Immature natural killer cell (primary cell): ENCODE measurements at regions not wholly inside any gene's neighbourhood (a gene's known extent, or its start where the extent isn't known, plus 50 kb on each side); places are given as distances from the start of the nearest gene placed in this dataset.
"Not testable (repeated sequence)": the region's sequence is repeated elsewhere in the genome, so short reads cannot be mapped to it uniquely, and the experiment has no call there.

Experiments used
- DNase-seq, 3 donors: peaks; one replicate each; pipeline ENCODE4 v3.0.0; 2022; ENCODE audit warnings: mixed read lengths in 1 of 3
- H3K27ac Mint-ChIP-seq, 6 donors: one replicate each; pipeline ENCODE4 v1.8.0; 2020; ENCODE audit warnings: mixed read lengths in 6 of 6, mild to moderate bottlenecking in 5 of 6, inconsistent platforms in 4 of 6, moderate library complexity in 3 of 6
- H3K27me3 Mint-ChIP-seq, 3 donors: one replicate each; pipeline ENCODE4 v1.8.0; 2020 to 2021; ENCODE audit warnings: low read depth in 3 of 3, mild to moderate bottlenecking in 3 of 3, mixed read lengths in 3 of 3, moderate library complexity in 3 of 3, inconsistent platforms in 1 of 3
- H3K36me3 Mint-ChIP-seq, 3 donors: one replicate each; pipeline ENCODE4 v1.8.0; 2020; ENCODE audit warnings: mixed read lengths in 3 of 3, inconsistent platforms in 2 of 3, mild to moderate bottlenecking in 2 of 3
- H3K4me1 Mint-ChIP-seq, 2 donors: one replicate each; pipeline ENCODE4 v1.8.0; 2020; ENCODE audit warnings: inconsistent platforms in 2 of 2, mild to moderate bottlenecking in 2 of 2, mixed read lengths in 2 of 2, moderate library complexity in 1 of 2
- H3K4me3 Mint-ChIP-seq, 5 donors: one replicate each; pipeline ENCODE4 v1.8.0; 2020; ENCODE audit warnings: mild to moderate bottlenecking in 5 of 5, mixed read lengths in 5 of 5, inconsistent platforms in 3 of 5, moderate library complexity in 3 of 5
- H3K9me3 Mint-ChIP-seq, 6 donors: one replicate each; pipeline ENCODE4 v1.8.0; 2020; ENCODE audit warnings: mild to moderate bottlenecking in 6 of 6, mixed read lengths in 6 of 6, inconsistent platforms in 4 of 6, moderate library complexity in 3 of 6

DNA sequence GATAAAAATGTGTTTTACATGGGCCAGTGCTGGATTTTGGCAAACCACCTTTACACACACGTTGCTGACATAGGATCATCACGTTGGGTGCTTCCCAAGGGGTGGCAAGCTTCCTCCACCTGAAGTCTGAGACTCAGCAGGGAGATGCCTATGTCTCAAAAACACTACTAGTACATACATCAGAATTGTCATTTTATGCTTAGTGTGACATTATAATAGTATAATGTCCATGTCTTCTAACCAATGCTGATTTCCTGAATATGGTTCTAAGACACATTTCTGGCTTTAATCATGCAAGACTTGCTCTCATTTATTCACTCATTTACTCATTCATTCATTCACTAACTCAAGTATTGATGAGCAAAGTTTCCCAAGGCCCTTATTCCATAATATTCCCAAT, 322.3 kb downstream of the LNPK start:
- H3K4me1 Mint-ChIP-seq, result no peaks in the 10 kb centered on the region
- peaks cover 1 to 19% (median 2%) of the 10 kb centered on the region in 3 donors for H3K27me3 Mint-ChIP-seq
- H3K36me3 Mint-ChIP-seq, result no peaks in the 10 kb centered on the region
- no peak overlapping the region for H3K27ac Mint-ChIP-seq
- no peak for DNase-seq
- no peaks in the 10 kb centered on the region for H3K9me3 Mint-ChIP-seq
- no peak overlapping the region for H3K4me3 Mint-ChIP-seq

DNA sequence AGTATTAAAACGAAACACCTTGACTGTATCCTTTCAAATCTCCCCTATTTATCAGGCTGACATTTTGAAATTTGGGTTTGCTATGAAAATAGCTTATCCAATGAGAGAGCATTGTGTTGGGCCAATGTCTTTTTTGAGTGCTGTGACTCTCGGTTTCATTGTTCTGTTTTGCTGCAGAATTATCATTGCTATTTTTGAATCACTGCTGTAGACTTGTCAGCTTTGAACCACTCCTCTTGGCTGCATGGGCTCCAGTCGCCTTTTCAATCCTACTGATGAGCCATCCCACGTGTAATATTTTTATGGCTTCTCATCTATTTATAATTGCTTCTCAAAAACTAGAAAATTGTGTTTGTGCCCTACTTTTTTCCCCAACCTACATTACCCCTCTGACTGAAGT, 322.8 kb downstream of the LNPK start:
- no peak overlapping the region for H3K27ac Mint-ChIP-seq
- no peaks in the 10 kb centered on the region for H3K36me3 Mint-ChIP-seq
- H3K9me3 Mint-ChIP-seq, result no peaks in the 10 kb centered on the region
- no peak overlapping the region for H3K4me3 Mint-ChIP-seq
- no peak for DNase-seq
- no peaks in the 10 kb centered on the region for H3K4me1 Mint-ChIP-seq
- H3K27me3 Mint-ChIP-seq, result peaks cover 1 to 21% (median 2%) of the 10 kb centered on the region in 3 donors

DNA sequence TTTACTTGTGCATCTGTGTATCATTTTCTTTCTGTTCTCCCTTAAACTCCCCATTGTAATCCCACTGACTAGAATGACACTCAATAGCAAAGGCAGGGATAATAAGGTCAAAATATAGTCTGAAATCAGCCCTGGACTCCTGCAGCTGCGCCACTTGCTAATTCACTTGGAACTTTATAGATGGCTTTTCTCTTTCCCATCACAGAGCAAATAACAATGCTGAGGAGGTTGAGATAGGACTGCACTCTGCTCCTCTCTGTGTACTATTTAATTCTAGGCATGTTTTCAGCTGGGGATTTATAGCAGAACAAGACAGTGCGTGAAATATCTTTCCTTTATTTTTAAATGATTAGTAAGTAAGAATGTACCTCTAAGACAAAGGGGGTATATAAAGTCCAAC, 324.2 kb downstream of the LNPK start:
- Mint-ChIP-seq H3K9me3 (peaks cover 0 to 10% (median 0%) of the 10 kb centered on the region in 6 donors), H3K4me3 (no peak overlapping the region), H3K36me3 (no peaks in the 10 kb centered on the region), H3K4me1 (no peaks in the 10 kb centered on the region), H3K27ac (no peak overlapping the region), H3K27me3 (peaks cover 1 to 21% (median 2%) of the 10 kb centered on the region in 3 donors)
- no peak for DNase-seq

DNA sequence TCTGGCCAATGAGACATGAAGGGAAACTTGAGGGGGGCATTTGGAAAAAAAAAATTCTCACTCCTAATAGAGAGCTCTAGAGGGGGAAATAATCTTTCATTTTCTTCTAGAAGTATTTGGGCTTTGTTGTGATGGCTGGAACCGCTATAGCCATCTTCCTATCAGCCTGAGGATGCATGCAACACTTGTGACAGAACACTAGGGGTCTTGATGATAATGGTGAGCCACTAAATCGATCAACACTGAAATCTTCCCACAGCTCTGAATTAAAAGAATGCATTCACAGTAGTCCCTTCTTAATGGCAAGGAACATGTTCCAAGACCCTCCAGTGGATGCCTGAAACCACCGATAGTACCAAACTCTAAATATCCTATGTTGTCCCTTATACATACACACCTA, 325.3 kb downstream of the LNPK start:
- Mint-ChIP-seq H3K4me3 (no peak overlapping the region), H3K4me1 (no peaks in the 10 kb centered on the region), H3K27ac (no peak overlapping the region), H3K36me3 (no peaks in the 10 kb centered on the region), H3K9me3 (peaks cover 0 to 14% (median 0%) of the 10 kb centered on the region in 6 donors), H3K27me3 (peaks cover 0 to 21% (median 2%) of the 10 kb centered on the region in 3 donors)
- DNase-seq, result no peak

DNA sequence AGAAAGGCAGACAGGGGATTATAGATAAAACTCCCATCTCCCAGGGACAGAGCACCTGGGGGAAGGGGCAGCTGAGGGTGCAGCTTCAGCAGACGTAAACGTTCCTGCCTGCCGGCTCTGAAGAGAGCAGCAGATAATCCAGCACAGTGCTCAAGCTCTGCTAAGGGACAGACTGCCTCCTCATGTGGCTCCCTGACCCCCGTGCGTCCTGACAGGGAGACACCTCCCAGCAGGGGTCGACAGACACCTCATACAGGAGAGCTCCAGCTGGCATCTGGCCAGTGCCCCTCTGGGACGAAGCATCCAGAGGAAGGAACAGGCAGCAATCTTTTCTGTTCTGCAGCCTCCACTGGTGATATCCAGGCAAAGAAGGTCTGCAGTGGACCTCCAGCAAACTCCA, 333.3 kb downstream of the LNPK start:
- not testable (repeated sequence) for DNase-seq, H3K4me1 Mint-ChIP-seq, H3K4me3 Mint-ChIP-seq, H3K27ac Mint-ChIP-seq, H3K27me3 Mint-ChIP-seq, H3K36me3 Mint-ChIP-seq
- H3K9me3 Mint-ChIP-seq, result peaks cover 0 to 22% (median 0%) of the 10 kb centered on the region in 6 donors

DNA sequence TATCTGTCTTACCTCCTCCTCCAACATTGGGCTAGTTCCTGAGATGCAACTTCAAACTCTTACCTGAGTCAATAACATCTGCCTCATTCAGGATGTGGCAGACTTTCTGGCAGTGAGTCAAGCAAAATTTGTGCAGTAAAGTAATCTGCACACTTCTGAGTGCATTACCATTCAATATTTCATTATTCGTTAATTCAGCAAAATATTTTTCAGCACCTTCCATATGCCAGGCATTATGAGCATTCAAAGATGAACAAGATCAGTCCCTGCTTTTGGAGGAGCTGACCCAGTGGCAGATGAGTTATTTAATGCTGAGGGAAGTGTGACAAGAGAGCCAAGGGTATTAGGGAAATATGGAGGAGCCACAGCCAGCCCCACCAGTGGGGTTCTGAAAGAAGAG, 339.7 kb downstream of the LNPK start:
- H3K4me3 Mint-ChIP-seq, result no peak overlapping the region
- H3K27ac Mint-ChIP-seq, result no peak overlapping the region
- peaks cover 0 to 4% (median 0%) of the 10 kb centered on the region in 6 donors for H3K9me3 Mint-ChIP-seq
- no peaks in the 10 kb centered on the region for H3K4me1 Mint-ChIP-seq
- H3K27me3 Mint-ChIP-seq, result peaks cover 3 to 9% (median 4%) of the 10 kb centered on the region in 3 donors
- no peaks in the 10 kb centered on the region for H3K36me3 Mint-ChIP-seq
- no peak for DNase-seq

DNA sequence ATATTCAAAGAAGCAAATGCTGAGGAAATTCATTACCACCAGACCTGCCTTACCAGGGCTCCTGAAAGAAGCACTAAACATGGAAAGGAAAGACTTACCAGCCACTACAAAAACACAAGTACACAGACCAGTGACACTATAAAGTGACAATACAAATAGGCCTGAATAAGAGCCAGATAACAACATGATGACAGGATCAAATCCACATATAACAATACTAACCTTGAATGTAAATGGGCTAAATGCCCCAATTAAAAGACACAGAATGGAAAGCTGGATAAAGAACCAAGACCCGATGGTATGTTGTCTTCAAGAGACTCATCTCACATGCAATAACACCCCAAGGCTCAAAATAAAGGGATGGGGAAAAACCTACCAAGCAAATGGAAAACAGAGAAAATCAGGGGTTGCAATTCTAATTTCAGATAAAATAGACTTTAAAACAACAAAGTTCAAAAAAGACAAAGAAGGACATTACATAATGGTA, 353.4 kb downstream of the LNPK start:
- no peak overlapping the region for H3K4me3 Mint-ChIP-seq
- peaks cover 2 to 5% (median 3%) of the 10 kb centered on the region in 3 donors for H3K27me3 Mint-ChIP-seq
- H3K36me3 Mint-ChIP-seq, result no peaks in the 10 kb centered on the region
- H3K9me3 Mint-ChIP-seq, result peaks cover 0 to 7% (median 1%) of the 10 kb centered on the region in 6 donors
- DNase-seq, result no peak
- H3K27ac Mint-ChIP-seq, result no peak overlapping the region
- no peaks in the 10 kb centered on the region for H3K4me1 Mint-ChIP-seq

DNA sequence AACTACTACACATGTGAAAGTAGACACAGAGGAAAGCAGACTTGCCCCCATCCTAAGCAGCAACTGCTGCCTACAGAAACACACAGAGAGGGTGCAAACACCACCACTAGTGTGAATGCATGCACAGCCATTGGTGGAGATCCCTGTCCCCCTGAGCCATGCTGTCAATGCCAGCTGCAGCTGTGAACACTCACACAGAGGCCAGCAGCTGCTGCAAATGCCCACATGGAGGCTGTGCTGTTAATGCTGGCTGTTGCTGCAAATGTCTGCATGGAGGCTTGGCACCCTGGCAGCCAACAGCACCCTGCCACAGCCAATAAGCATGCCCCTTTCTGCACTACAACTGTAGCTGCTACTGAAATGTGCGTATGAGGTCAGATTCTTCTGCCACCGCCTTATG, 355.0 kb downstream of the LNPK start:
- Mint-ChIP-seq H3K36me3 (no peaks in the 10 kb centered on the region), H3K9me3 (peaks cover 0 to 3% (median 0%) of the 10 kb centered on the region in 6 donors), H3K4me1 (no peaks in the 10 kb centered on the region), H3K4me3 (no peak overlapping the region), H3K27me3 (peaks cover 0 to 2% (median 0%) of the 10 kb centered on the region in 3 donors), H3K27ac (no peak overlapping the region)
- no peak for DNase-seq

DNA sequence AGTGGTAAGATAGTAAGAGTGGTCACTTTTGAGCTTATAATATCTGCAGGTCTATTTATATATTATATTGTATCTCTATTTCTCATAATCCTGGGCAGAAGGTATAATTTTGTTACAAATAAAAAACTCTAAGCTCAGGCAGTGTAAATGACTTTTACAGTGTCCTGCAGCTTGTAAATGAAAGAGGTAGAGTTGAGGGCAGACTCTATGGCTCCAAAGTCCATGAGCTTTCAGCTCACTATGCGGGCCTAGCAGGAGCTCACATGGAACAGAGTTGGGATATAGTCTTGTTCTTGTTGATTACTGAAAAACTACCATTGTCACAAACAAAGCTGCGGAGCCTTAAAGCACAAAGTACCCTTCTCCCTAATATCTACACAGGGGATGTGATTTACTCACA, 361.4 kb downstream of the LNPK start:
- H3K4me1 Mint-ChIP-seq, result no peaks in the 10 kb centered on the region
- H3K27me3 Mint-ChIP-seq, result peaks cover 0 to 5% (median 0%) of the 10 kb centered on the region in 3 donors
- no peak overlapping the region for H3K27ac Mint-ChIP-seq
- H3K4me3 Mint-ChIP-seq, result no peak overlapping the region
- no peak for DNase-seq
- no peaks in the 10 kb centered on the region for H3K36me3 Mint-ChIP-seq
- no peaks in the 10 kb centered on the region for H3K9me3 Mint-ChIP-seq

DNA sequence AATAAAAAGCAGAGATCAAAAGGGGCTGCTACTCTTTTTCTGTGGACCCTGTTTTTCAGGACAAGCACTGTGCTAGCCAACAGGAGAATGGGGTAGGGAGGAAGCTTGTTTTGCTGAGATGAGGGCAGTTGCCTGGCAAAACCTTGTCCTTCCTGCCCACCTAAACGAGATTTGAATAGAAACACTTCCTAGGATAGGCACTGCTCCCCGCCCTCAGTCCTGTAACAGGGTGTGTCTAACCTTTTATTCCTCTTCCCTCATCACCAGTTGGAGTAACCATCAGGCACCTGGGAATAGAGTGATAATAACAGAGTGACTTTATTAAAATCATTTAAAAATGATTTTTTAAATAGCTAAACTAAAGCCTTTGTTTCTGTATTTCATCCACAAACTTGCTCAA, 368.8 kb downstream of the LNPK start:
- Mint-ChIP-seq H3K27ac (no peak overlapping the region), H3K36me3 (no peaks in the 10 kb centered on the region), H3K4me3 (no peak overlapping the region), H3K27me3 (peaks cover 0 to 9% (median 4%) of the 10 kb centered on the region in 3 donors), H3K9me3 (no peaks in the 10 kb centered on the region), H3K4me1 (no peaks in the 10 kb centered on the region)
- DNase-seq, result no peak

DNA sequence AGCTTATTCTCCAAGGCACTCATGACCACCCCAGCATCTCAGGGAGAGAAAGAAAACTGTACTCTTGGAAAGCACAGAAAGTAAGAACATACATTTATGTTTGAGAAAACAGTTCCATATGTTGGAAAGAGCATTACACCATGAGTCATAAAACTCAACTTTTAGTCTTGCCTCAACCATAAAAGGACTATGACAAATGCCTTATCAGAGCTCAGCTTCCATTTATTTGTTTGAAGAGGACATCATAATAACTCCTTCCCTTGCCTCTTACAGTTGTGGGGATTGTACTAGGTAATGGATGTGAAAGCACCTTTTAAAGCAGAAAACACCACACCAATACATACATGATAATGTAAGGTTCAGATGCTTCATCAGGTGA, 370.8 kb downstream of the LNPK start:
- H3K36me3 Mint-ChIP-seq, result no peaks in the 10 kb centered on the region
- H3K27me3 Mint-ChIP-seq, result peaks cover 0 to 11% (median 6%) of the 10 kb centered on the region in 3 donors
- no peak overlapping the region for H3K4me3 Mint-ChIP-seq
- no peaks in the 10 kb centered on the region for H3K9me3 Mint-ChIP-seq
- H3K4me1 Mint-ChIP-seq, result no peaks in the 10 kb centered on the region
- no peak overlapping the region for H3K27ac Mint-ChIP-seq
- no peak for DNase-seq

DNA sequence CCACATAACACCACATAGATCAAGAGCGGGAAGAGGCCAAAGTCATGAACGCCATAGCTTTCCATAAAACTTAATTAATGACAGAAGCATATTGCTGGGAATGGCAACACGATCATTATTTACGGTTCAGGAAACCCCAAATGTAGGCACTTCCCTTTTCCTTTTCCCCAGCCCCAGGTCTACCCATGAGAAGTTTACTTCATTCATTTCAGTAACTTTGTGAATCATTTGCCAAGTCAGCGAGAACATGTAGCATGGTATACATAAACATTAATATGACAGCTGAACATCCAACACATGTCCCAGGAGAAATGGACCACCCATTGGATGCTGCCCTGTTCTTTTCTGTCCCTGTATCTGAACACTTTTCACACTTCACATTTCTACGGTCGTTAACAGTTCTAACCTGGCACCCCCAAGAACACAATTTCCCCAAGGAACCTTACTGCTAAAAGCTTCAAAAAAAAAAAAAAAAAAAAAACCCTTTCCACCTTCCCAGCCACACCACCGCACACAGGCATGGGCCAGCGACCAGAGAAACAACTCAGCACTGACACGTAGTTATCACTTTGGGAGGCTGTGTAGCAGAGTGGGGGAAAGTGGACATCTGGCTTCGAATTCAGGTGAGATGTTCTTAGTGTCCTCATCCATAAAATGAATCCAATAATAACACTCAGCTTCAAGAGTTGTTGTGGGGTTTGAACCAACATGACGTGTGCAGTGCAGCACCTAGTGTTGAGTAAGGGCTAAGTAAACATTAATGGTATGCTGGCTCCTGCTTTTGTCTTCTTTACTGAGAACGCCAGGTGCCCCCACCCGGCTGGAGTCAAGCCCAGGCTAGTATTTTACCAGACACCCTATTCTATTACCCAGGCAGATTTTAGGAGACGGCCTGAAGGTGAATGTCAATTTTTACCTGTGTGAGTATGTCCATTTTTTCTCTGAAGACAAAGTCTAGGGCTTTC, 371.5 kb downstream of the LNPK start:
- H3K27ac Mint-ChIP-seq, result no peak overlapping the region
- H3K9me3 Mint-ChIP-seq, result no peaks in the 10 kb centered on the region
- no peaks in the 10 kb centered on the region for H3K36me3 Mint-ChIP-seq
- DNase-seq, result no peak
- H3K27me3 Mint-ChIP-seq, result peaks cover 0 to 12% (median 6%) of the 10 kb centered on the region in 3 donors
- no peaks in the 10 kb centered on the region for H3K4me1 Mint-ChIP-seq
- H3K4me3 Mint-ChIP-seq, result no peak overlapping the region

DNA sequence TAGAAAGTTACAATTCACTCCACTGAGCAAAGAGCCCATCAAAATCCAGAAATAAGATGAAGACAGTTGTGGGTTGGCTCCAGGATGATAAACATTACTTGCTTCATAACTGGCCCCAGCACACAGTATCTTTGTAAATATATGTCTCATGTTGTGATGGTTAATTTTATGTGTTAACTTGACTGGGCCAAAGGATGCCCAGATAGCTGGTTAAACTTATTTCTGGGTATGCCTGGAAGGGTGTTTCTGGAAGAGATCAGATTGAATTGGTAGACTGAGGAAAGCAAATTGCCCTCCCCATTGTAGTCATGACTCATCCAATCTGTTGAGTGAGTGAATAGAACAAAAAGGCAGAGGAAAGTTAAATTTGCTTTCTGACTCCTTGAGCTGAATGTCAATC, 373.8 kb downstream of the LNPK start:
- H3K27me3 Mint-ChIP-seq, result peaks cover 2 to 9% (median 3%) of the 10 kb centered on the region in 3 donors
- no peaks in the 10 kb centered on the region for H3K36me3 Mint-ChIP-seq
- no peak overlapping the region for H3K4me3 Mint-ChIP-seq
- no peak for DNase-seq
- no peaks in the 10 kb centered on the region for H3K4me1 Mint-ChIP-seq
- H3K9me3 Mint-ChIP-seq, result no peaks in the 10 kb centered on the region
- H3K27ac Mint-ChIP-seq, result no peak overlapping the region

DNA sequence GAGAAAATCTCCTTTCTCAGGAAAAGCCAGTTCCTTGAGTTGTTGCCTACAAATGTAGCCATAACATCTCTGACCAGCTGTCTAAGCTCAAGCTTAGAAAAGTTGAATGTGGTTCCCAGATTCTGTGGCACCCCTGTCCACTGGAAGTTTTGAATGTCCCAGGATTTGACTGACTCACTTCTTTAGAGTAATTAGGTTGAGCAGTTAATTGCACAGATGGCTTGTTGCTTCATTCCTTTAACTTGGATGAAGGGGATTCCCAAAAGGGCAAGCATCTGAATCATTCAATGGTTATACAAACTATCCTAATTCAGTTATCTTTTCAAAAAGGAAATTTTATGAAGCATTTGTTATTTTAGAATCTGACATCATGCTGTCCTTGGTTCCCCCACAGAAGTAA, 374.7 kb downstream of the LNPK start:
- Mint-ChIP-seq H3K36me3 (no peaks in the 10 kb centered on the region), H3K9me3 (no peaks in the 10 kb centered on the region), H3K4me1 (no peaks in the 10 kb centered on the region), H3K27me3 (peaks cover 5 to 9% (median 9%) of the 10 kb centered on the region in 3 donors), H3K27ac (no peak overlapping the region), H3K4me3 (no peak overlapping the region)
- no peak for DNase-seq
